Bronchial epithelial cell (primary cell): ENCODE measurements at regions not wholly inside any gene's neighbourhood (a gene's known extent, or its start where the extent isn't known, plus 50 kb on each side); places are given as distances from the start of the nearest gene placed in this dataset.

Source experiments
- DNase-seq: peaks from one replicate; pipeline ENCODE4 v3.0.0-alpha.2; 2010; ENCODE audit warnings: low read depth
- FAIRE-seq: peaks from 2 replicates; lab custom pipeline; 2011; peaks lifted over from hg19 to GRCh38; lab: Jason Lieb, UNC
- H3K27me3 ChIP-seq: 2 replicates; pipeline ENCODE4 v1.5.1; 2011; ENCODE audit warnings: low read length; ENCODE audit not compliant: control insufficient read depth, insufficient read depth
- H3K36me3 ChIP-seq: 2 replicates; pipeline ENCODE4 v1.5.1; 2011; ENCODE audit warnings: low read length; ENCODE audit not compliant: control insufficient read depth, insufficient read depth
- H3K4me3 ChIP-seq: 2 replicates; pipeline ENCODE4 v1.5.1; 2011; ENCODE audit warnings: mild to moderate bottlenecking, low read depth, low read length, control low read depth
- CTCF ChIP-seq: IDR thresholded peaks from 2 replicates; pipeline ENCODE4 v1.5.1; 2011; ENCODE audit warnings: mild to moderate bottlenecking, moderate library complexity, low read length, control low read depth, inconsistent platforms; ENCODE audit not compliant: insufficient read depth, severe bottlenecking

- Histone ChIP-seq H3K4me3 (no peak overlapping the region), H3K36me3 (no peaks in the 10 kb centered on the region), H3K27me3 (no peaks in the 10 kb centered on the region)
- FAIRE-seq (no peak), DNase-seq (no peak)
- TF ChIP-seq CTCF, result no peak
These were observed 57.5 kb downstream of the MAGEF1 start for GRCh38 chr3:184654375-184654774.

DNA sequence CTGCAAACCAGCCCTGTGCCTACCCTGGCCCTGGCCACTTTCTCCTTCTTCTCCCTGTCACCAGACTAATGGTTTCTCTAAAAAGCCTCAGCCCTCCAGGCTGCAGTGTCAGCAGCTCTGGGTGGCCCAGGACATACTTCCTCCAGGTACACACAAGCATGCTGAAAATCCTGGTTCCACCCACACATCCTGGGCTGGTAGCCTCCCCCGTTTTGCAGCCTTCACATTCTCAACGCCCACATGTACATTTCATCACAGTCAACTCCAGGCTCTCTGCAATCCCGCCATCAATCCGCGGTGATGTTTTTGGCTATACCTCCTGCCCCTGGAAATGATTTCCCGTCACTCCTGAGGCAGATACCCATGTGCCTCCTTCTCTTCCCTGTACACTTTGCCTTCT, 59.4 kb downstream of the MAGEF1 start:
- DNase-seq, result peak; percentile 84
- no peak overlapping the region for H3K4me3 ChIP-seq
- H3K27me3 ChIP-seq, result no peaks in the 10 kb centered on the region
- H3K36me3 ChIP-seq, result no peaks in the 10 kb centered on the region
- no peak for TF ChIP-seq CTCF
- FAIRE-seq, result peak; percentile 97

- Histone ChIP-seq H3K36me3 (no peaks in the 10 kb centered on the region), H3K4me3 (no peak overlapping the region), H3K27me3 (no peaks in the 10 kb centered on the region)
- TF ChIP-seq CTCF, result no peak
- DNase-seq (peak; percentile 97), FAIRE-seq (peak; percentile 89)
These were observed 60.0 kb downstream of the MAGEF1 start for GRCh38 chr3:184651904-184652303.

GRCh38 chr3:184648636-184649035, 63.2 kb downstream of the MAGEF1 start:
- FAIRE-seq, result no peak
- no peak overlapping the region for H3K4me3 ChIP-seq
- no peaks in the 10 kb centered on the region for H3K36me3 ChIP-seq
- no peak for DNase-seq
- H3K27me3 ChIP-seq, result no peaks in the 10 kb centered on the region
- TF ChIP-seq CTCF, result no peak

GRCh38 chr3:184647405-184647936, 64.4 kb downstream of the MAGEF1 start:
- Histone ChIP-seq H3K36me3 (no peaks in the 10 kb centered on the region), H3K4me3 (no peak overlapping the region), H3K27me3 (no peaks in the 10 kb centered on the region)
- no peak for FAIRE-seq
- no peak for TF ChIP-seq CTCF
- DNase-seq, result no peak

DNA sequence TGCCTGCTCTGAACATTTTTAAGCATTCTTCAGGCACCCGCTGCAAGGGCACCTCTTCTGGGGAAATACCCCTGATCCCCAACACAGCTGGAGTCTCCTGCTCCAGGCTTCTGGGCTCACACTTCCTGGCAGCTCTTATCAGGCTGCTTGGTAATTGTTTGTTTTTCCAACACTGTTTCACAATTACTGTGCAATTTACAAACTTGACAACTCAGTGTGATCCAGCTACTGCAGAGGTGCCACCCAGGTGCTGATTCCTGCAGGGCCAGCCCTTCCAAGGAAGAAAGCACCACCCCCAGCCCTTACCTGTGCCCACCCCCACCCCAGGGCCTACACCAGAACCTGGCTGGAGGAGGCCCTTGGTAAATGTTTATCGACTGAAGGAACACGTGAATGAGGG, 66.5 kb downstream of the MAGEF1 start:
- peak; percentile 86 for DNase-seq
- H3K27me3 ChIP-seq, result no peaks in the 10 kb centered on the region
- no peak overlapping the region for H3K4me3 ChIP-seq
- H3K36me3 ChIP-seq, result no peaks in the 10 kb centered on the region
- no peak for TF ChIP-seq CTCF
- FAIRE-seq, result no peak
